HG02870 (cell line): ENCODE measurements at regions not wholly inside any gene's neighbourhood (a gene's known extent, or its start where the extent isn't known, plus 50 kb on each side); places are given as distances from the start of the nearest gene placed in this dataset.
"Not testable (repeated sequence)": the region's sequence is repeated elsewhere in the genome, so short reads cannot be mapped to it uniquely, and the experiment has no call there.

Experiments used
- ATAC-seq: cut with Tn5 transposase; IDR thresholded peaks from one replicate; pipeline ENCODE4 v1.9.1; 2021; ENCODE audit warnings: mild to moderate bottlenecking, moderate library complexity; ENCODE audit not compliant: unreplicated experiment

DNA sequence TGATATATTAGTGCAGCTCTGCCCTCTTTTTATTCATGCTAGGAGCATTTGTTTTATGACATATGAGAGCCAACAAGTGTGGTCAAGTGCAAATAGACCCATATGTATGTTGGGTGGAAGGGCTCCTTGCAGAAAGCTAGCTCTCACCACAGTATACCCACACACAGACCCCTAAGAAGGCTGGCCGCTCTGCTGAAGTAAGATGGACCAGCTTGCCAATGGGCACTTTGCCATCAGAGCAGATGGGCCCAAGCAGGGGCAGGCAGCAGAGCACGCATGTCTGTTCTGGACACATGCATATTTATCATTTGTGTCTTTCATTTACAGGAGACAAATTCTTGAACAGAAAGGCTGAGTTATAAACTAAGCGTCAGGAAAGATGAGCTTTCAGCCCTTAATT lies 187.5 kb upstream of the DTNA start:
- no peak for ATAC-seq

DNA sequence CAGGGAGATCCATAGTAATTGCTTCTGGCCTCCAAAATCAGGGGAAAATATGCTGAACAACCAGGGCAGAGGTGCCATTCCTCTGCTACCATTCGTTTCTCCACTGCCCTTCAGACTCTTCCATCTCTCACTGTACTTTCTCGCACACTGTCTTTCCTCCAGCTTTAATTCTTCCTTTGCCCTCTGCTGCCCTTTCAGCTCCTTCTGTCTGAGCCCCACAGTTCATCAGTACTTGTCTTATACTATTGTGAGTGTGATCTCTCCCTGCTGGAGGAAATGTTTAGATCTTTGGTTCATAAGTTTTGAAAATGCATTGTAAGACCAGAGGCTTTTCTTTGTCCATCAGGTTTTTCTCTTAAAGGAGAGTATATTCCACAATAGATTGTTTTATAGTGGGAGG lies 184.9 kb upstream of the DTNA start:
- no peak for ATAC-seq

DNA sequence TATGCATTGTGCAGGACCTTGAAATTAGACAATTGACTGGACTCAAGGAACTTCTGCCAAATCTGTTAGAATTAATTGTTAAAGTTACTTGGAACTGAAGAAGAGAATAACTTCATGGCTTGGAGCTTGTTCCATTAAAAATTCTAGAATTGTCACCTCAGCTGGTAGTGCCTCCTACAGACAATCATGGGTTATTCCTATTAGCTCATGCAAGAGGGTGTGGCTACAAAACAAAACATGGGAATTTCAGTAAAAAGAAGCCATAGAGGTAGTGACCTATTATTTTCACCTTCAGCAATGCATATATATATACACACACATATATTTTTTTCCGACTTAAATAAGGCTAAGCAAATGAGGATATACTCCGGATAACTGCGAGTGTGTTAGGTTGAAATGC lies 181.9 kb upstream of the DTNA start:
- no peak for ATAC-seq

DNA sequence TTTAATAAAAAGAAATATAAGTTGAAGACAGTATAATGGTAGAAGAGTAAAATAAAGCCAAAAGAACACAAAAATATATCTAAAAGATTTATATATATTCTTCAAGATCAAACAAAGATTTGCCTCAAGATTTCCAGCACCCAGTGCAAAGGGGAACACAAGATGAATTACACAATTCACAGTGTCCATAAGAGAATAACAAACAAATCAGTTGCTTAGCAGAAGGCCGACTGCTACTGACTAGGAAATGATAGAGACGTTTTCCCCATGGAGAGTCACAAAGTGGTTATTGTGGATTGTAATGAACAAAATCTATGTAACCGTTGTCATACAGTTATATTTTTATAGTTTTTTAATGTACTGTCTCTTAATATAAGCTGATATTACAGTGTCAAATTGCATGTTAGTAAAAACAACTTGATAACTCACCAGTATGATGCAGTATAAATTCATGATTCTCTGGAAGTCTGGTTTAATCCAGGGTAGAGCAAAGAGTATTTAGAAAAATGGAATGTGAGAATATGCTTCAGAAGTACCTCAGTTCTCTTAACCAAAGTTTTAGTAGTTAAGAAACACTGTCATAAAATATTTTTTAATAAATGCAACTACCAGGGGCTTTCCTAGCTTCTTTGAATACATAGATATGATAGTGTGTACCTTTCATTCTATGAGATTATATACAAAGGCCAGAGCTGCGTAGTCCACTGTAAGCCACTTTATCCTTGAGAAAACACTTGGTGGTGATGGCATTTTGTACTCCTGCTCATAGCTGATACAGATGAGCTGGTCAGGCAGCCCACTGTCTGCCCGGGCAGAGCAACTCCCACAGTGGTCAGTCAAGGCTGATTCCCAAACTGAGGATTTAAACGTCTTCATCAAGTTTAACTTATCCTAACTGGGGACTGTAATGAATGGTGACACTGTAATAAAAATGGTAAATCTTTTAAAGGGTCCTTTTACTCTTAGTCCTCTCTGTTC lies 180.5 kb upstream of the DTNA start:
- no peak for ATAC-seq

DNA sequence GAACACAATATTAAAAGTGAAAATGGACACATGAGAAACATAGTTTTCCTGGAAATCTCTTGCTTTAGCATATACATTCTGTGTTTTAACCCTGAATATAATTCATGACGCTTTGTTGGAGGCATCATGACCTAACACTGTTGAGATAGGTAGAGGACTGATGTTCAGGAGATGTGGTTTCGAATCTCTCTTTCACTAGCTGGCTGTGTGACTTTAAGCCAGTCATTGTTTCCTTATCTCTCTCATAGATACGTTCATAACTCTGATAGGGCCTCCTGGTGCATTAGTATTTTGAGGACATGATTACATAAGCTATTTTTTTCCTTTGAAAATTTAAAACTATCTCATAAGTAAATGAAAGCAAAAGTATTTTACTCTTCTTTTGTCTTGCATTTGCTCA lies 179.0 kb upstream of the DTNA start:
- ATAC-seq, result no peak

DNA sequence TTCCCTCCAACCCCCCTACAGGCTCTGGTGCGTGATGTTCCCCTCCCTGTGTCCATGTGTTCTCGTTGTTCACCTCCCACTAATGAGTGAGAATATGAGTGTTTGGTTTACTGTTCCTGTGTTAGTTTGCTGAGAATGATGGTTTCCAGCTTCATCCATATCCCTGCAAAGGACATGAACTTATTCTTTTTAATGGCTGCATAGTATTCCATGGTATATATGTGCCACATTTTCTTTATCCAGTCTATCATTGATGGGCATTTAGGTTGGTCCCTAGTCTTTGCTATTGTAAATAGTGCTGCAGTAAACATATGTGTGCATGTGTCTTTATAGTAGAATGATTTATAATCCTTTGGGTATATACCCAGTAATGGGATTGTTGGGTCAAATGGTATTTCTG lies 175.5 kb upstream of the DTNA start:
- not testable (repeated sequence) for ATAC-seq

DNA sequence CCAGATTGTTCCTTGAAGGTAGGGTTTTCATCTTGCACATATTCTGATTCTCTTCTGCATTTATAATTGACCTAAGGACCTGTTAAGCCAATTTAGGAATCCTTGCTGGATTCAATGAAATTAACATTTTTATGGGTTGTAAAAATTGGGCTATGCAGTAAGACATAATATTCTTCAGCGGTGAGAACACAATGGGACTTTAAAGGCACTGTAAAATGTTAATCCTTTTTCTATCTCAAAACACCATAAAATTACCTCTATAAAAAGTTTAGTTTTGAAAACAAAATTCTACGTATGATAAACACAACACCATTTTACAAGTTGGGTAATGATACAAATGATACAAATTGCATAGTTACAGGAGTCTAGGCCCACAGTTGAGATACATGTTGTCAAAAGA lies 169.2 kb upstream of the DTNA start:
- ATAC-seq, result no peak

DNA sequence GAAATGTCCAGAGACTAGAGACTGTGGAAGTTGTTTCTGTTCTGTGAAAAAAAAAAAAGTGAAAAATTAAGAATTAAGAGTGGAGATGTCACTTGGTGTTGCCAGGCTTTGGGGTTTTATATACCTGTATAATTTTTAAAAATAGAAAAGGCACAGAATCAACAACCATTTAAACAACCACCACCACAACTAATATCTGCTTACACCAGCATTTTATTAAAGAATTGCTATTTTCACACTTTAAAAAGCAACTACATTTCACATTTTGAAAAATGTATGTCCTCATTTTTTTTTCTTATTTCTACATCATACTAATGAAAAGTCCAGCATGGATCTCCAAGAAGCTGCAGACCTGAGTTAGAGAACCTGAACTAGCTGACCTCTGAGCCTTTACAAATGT lies 167.5 kb upstream of the DTNA start:
- no peak for ATAC-seq

DNA sequence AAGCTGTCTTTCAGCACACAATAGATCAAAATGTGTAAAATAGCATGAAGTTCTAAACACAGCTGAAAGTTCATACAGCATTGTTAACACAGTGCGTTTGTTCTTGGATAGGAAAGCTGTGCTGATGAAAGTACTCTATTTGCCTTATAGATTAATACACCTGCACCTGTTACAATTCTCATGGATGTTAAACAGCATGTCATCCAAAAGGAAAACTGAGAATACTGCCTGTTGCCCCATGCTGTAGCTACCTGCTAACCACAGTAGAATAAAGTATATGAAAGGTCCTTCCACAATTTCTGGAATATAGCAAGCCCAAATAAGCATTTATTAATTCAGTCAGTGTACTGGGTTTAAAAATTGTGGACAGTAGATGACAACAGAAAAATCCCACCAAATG lies 166.7 kb upstream of the DTNA start:
- no peak for ATAC-seq

DNA sequence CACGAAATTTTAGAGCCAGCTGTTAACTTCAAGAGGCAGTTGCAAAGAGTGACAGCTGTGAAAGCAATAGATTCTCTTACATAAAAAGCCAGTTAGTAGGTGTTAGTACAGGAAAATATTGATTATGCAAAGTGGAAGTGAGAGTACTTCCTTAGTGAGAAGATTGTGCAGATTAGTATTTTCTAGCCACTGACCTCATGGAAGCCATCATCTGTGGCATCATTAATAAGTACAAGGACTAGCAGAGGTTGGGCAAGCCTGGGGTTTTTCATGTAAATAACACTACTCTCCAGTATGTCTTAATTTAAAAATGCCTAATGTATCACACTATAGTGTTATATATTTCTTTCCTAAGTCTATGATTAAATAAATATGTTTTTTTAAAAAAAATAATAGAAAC lies 166.2 kb upstream of the DTNA start:
- ATAC-seq, result no peak

DNA sequence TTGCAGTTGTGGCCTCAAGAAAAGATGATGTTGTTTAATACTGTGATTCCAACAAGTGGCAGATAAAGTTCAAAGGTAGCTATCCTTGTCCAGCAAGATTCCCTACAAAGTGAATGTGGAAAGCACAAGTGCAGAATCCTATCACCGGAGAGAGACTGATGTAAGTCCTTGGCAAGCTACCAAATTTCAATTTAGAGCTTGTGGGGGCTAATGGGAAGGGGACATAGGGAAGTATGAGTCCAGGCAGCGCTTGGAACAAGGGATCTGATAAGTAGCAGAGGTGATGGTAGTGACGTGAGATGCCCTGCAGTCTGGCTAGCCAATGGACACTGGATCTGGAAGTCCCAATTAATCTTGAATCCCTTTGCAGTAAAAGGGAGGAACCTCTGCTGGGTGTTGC lies 165.2 kb upstream of the DTNA start:
- ATAC-seq, result no peak

DNA sequence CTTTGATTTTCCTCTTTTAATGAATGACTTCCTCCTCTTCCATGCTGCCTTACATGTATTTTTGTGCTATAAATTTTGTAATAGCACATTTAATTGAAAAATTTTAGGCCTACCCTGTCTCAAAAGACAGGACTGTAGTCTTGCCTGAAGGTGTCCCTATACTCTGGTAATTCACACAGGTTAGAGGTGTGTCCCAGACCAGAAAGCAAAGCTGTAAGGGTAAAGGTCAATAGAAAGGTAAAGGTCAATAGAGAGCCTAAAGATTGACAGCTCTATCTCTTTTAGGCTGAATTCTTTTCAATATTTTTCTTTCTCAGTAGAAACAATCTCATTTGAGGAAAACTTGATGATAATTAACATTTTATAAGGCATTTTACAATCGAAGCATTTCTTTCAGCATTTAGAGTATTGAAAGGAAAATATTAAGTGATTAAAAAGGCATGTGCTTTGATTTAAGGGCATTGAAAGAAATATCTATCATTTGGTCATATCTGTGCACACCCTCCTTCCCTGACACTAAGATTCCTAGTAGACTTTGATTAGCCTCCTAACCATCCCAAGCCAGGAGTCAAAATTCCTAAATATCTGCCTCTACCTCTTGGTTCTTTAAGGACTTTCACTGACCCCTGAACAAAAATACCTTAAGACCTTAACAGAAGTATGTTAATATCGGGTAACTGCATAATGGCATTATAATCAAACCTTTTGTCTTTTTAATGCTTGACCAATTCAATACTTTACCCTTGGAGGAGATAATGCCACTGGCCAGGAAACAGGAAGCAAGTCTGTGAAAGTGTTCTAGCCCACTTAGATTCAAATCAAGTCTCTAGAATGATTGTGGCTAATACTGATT lies 161.8 kb upstream of the DTNA start:
- no peak for ATAC-seq

DNA sequence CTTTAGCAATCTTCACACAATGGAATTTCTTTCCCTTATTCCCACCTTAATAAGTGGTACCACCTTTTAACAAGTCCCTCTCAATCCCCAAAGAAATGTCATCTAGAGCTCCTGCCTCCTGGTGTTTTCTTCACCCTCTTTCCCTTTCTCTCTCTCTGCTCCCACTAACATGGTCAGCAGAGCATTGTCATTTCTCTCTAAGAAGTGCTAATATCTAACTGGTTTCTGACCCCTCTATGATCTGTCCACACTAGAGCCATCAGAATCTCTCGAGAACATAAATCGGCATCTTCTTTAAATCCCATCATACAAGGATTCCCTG lies 161.2 kb upstream of the DTNA start:
- ATAC-seq, result no peak

DNA sequence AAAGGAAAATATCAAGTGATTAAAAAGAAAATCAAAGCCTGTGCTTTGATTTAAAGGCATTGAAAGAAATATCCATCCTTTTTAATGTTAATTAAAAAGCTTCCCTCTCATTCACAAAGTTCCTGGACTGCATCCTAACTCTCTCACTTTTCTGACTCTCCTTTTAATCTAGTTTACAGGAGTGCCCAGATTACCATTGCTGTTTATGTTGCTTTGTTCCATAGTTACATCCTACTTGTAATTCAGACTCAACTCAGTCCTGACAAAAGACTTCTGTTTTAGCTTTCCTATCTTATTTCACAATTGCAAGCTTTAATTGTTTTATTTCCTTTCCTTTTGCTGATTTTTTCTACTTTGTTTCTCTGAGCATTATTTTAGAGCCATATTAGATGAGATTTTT lies 160.7 kb upstream of the DTNA start:
- no peak for ATAC-seq

DNA sequence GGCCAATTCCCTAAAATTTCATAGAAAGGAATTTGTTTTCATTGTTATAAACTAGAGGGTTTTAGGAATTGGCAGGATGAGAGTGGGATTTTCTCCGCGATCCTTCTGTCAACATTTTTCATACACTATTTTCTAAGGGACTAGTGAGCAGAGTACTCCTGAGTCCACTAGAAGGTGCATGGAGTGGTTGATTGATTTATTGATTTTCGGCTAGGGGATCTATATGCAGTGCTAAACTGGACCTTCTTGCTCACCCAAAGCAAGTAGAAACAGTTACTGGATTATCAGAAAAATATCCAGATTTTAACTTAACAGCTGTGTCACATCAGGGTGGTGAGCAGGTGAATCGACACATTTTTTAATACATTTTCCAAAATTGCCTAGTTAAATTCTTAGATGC lies 159.9 kb upstream of the DTNA start:
- no peak for ATAC-seq

DNA sequence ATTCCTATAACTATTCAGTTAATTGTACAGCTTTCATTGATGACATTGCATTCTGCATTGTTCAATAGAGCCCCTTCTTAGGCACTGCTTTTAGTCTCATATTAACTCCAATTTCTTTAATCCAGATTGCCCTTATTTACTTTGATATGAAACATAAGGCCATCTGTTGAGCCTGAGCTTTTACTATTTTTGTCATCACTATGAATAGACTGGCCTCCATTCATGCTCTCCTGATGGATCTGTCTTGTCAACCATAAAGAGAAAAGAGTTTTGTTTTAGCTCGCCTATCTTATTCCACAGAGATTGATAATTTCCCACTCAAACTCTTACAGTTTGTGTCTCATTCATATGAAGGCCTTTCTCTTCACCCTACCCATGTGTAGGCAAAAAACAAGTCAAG lies 159.2 kb upstream of the DTNA start:
- ATAC-seq, result no peak

DNA sequence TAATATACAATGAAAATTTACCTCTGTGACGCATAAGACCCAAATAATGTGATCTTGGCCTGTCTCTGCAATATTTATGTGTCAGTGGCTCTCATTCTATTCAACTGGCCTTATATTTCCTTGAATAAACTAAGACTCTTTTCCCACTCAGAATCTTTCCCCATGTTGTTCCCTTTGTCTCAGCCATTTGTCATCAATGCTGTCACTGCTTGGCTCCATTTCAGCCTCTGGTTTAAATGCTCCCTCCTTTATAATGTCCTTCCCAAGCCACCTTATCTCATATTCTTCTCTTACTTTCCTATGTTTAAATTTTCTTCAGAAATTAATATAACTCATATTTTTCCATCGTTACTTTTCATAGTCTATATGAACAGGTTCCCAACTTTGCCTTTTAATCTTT lies 158.3 kb upstream of the DTNA start:
- ATAC-seq, result no peak

DNA sequence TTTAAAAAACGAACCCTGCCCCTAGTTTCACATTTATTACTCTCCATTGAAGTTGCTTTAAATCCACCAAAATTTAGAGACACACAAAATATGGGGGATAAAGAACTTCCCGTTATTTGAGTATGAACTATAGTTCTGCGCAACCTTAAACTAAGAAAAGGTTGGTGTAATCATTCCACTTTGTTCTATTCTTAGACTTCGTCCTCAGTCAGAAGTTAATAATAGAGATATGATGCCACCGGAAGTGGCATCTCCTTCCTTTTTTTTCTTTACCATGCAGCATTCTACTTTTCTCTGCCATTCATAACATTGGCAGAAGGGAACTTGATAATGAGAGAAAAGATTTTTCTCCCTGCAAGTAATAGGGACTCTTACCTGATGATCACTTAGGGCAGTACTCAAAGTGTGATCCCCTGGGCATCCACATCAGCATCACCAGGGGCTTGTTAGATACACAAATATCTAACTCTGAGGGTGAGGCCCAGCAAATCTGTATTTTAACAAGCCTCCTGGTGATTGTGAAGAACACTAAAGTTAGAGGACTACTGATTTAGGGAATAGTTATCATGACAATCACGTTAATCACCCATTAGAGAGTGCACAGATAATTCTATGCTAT lies 147.7 kb upstream of the DTNA start:
- no peak for ATAC-seq

DNA sequence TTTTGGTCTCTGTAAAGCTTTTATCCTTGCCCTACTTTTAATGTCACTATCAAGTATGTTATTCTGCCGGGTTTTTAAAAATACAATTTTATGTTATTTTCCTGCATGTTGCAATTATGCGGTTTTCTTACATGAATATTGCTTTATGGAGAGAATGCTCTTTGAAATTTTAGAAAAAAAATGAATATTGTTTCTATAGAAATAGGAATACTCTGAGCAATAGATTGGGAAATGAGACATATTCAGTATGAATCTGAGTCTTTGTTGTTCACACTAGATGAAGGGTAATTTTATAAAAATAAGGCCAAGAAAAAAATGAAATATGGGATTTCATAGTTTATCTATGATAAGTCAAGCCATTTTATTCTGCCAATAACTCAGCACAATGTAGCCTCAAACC lies 142.2 kb upstream of the DTNA start:
- ATAC-seq, result no peak

DNA sequence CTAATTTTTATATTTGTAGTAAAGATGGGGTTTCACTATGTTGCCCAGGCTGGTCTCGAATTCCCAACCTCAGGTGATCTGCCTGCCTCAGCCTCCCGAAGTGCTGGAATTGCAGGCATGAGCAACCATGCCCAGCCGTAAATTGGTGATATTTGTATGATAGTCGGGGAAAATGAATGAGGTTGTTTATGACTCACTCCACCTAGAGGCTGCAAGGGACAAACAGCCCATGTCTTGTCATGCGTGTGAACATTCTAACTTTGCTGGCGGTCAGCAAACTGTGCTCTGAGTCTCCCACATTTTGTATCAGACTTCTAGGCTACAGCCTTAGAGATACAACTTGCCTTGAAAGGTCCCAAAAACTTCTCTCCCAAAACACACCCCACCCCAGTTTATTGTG lies 133.5 kb upstream of the DTNA start:
- ATAC-seq, result no peak

DNA sequence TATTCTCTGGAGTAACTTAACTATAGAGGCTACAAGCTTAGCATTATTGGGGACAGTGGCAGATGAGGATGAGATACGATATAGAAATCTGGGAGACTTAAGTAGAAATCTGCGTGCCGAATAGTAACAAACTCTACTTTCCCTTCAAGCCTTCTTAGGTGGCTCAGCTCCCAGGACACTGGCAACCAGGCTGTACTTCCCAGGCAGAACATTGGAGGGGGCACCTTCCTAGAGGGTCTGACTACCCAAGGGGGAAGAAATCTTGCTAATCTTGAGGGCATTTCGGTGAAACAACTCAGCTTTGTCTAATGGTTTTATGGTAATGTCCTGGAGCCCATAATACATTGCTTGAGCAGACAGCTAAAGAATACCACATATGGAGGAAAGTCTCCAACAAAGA lies 126.2 kb upstream of the DTNA start:
- no peak for ATAC-seq

DNA sequence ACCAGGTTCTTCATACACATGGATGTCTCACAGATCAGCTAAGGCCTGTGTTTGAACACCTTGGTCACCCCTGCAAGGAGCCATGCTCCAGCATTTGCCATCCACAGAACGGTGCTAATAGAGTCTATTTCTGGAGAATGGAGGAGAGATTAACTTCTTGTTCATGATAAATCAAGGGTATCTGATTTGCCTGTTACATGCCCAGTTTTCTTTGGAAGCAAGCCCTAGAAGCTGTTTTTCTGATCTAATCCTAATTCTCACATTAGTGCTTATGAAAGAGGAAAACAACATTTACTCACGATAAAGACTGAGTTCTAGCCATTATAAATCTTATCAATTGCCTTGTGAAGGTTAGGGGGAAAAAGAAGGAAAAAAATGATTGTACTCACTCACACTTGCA lies 119.6 kb upstream of the DTNA start:
- ATAC-seq, result no peak
